ENCODE measurements at regions not wholly inside any gene's neighbourhood (a gene's known extent, or its start where the extent isn't known, plus 50 kb on each side); places are given as distances from the start of the nearest gene placed in this dataset.

- TF ChIP-seq POLR2A (IDR thresholded peaks at IDR 0.05; ENCODE audit: low read length) (no peak), GATA1 (IDR thresholded peaks at IDR 0.05; ENCODE audit: low read depth, low read length) (no peak)
Observed at GRCh38 chr12:114140576-114140975, 174.5 kb upstream of the RBM19 start.
